Hepatocyte (in vitro differentiated cells): ENCODE measurements at regions not wholly inside any gene's neighbourhood (a gene's known extent, or its start where the extent isn't known, plus 50 kb on each side); places are given as distances from the start of the nearest gene placed in this dataset.
A peak's percentile ranks its signal among the peaks of the same experiment; 100 is the strongest.

Experiments used
- DNase-seq: peaks from one replicate; pipeline ENCODE4 v3.0.0-alpha.2; 2016; ENCODE audit warnings: low spot score
- H2AFZ ChIP-seq: fragments of 200-600 bp; sonication (generic); 2 replicates; pipeline ENCODE4 v1.6.0; 2016; ENCODE audit warnings: antibody characterized with exemption, mild to moderate bottlenecking
- H3K27ac ChIP-seq: fragments of 200-600 bp; sonication (generic); 2 replicates; pipeline ENCODE4 v1.5.1; 2016; ENCODE audit warnings: mild to moderate bottlenecking
- H3K27me3 ChIP-seq: fragments of 200-600 bp; sonication (generic); 2 replicates; pipeline ENCODE4 v1.6.1; 2016
- H3K36me3 ChIP-seq: fragments of 200-600 bp; sonication (generic); replicated peaks from 2 replicates; pipeline ENCODE4 v1.5.1; 2016; ENCODE audit warnings: low read depth; ENCODE audit not compliant: insufficient read depth
- H3K4me1 ChIP-seq: fragments of 200-600 bp; sonication (generic); 2 replicates; pipeline ENCODE4 v1.5.1; 2016; ENCODE audit warnings: mild to moderate bottlenecking, moderate library complexity; ENCODE audit not compliant: insufficient read depth
- H3K4me2 ChIP-seq: fragments of 200-600 bp; sonication (generic); 2 replicates; pipeline ENCODE4 v1.6.0; 2016
- H3K4me3 ChIP-seq: fragments of 200-600 bp; sonication (generic); 2 replicates; pipeline ENCODE4 v1.5.1; 2016; ENCODE audit warnings: mild to moderate bottlenecking
- H3K79me2 ChIP-seq: fragments of 200-600 bp; sonication (generic); 2 replicates; pipeline ENCODE4 v1.6.0; 2017; ENCODE audit warnings: mild to moderate bottlenecking
- H3K9me2 ChIP-seq: fragments of 200-600 bp; sonication (generic); replicated peaks from 2 replicates; pipeline ENCODE4 v1.6.0; 2017; ENCODE audit warnings: mild to moderate bottlenecking; ENCODE audit not compliant: insufficient read depth
- H3K9me3 ChIP-seq: fragments of 200-600 bp; sonication (generic); 2 replicates; pipeline ENCODE4 v1.5.1; 2016; ENCODE audit warnings: low read depth, mild to moderate bottlenecking
- H4K20me1 ChIP-seq: fragments of 200-600 bp; sonication (generic); 2 replicates; pipeline ENCODE4 v1.6.0; 2016; ENCODE audit warnings: mild to moderate bottlenecking; ENCODE audit not compliant: insufficient read depth, poor library complexity, severe bottlenecking
- EZH2 ChIP-seq: fragments of 200-600 bp; sonication (generic); IDR thresholded peaks from 2 replicates; pipeline ENCODE4 v1.6.1; 2016; ENCODE audit warnings: antibody characterized with exemption, mild to moderate bottlenecking, borderline replicate concordance
- EZH2phosphoT487 ChIP-seq: fragments of 200-600 bp; sonication (generic); IDR thresholded peaks from one replicate; pipeline ENCODE4 v1.6.1; 2018; ENCODE audit warnings: antibody characterized with exemption, mild to moderate bottlenecking, low read depth, moderate library complexity; ENCODE audit not compliant: unreplicated experiment, severe bottlenecking
- WGBS: methylation state at CpG from one replicate; pipeline ENCODE4 v1.1.6; 2016; ENCODE audit warnings: low lambda C conversion rate; ENCODE audit errors: missing lambda C conversion rate; 5-methylcytosine and 5-hydroxymethylcytosine counted together
- TF ChIP-seq, protein P1 (sequence below): fragments of 200-600 bp; sonication (generic); IDR thresholded peaks from 2 replicates; pipeline ENCODE4 v1.5.1; 2016; ENCODE audit warnings: antibody characterized with exemption, mild to moderate bottlenecking; ENCODE audit not compliant: poor library complexity

DNA sequence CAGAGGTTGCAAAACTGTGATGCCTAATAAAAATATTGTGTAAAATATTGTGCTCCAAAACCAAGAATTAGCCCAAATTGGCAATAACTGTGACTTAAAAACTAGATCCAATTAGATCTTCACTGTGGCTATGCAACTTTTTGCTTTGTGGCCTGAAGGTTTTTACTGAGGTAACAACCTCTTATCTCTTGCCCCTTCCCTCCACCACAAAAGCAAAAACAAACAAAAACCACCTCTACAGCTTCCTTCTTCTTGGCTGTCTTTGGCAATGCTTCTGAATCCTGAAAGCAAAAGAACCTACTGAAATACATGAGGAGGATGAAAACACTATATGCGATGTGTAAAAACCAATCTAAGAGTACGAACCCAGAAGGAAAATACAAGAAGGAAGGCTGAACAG is 226.7 kb upstream of the MBL2 start:
- no peak for TF ChIP-seq EZH2
- TF ChIP-seq EZH2phosphoT487, result no peak
- TF ChIP-seq, protein P1, sequence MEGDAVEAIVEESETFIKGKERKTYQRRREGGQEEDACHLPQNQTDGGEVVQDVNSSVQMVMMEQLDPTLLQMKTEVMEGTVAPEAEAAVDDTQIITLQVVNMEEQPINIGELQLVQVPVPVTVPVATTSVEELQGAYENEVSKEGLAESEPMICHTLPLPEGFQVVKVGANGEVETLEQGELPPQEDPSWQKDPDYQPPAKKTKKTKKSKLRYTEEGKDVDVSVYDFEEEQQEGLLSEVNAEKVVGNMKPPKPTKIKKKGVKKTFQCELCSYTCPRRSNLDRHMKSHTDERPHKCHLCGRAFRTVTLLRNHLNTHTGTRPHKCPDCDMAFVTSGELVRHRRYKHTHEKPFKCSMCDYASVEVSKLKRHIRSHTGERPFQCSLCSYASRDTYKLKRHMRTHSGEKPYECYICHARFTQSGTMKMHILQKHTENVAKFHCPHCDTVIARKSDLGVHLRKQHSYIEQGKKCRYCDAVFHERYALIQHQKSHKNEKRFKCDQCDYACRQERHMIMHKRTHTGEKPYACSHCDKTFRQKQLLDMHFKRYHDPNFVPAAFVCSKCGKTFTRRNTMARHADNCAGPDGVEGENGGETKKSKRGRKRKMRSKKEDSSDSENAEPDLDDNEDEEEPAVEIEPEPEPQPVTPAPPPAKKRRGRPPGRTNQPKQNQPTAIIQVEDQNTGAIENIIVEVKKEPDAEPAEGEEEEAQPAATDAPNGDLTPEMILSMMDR, result no peak
- no peaks in the 10 kb centered on the region for H3K79me2 ChIP-seq
- H3K36me3 ChIP-seq, result no peaks in the 10 kb centered on the region
- H3K9me3 ChIP-seq, result no peaks in the 10 kb centered on the region
- H3K4me1 ChIP-seq, result no peaks in the 10 kb centered on the region
- no peaks in the 10 kb centered on the region for H3K9me2 ChIP-seq
- no peak overlapping the region for H3K4me3 ChIP-seq
- peak overlapping the region; percentile 28 for H3K4me2 ChIP-seq
- H4K20me1 ChIP-seq, result no peaks in the 10 kb centered on the region
- no peak for DNase-seq
- WGBS, result 69% methylated on average over 2 of the region's 2 CpGs
- no peak overlapping the region for H2AFZ ChIP-seq
- no peak overlapping the region for H3K27ac ChIP-seq
- H3K27me3 ChIP-seq, result no peaks in the 10 kb centered on the region

- Histone ChIP-seq H3K9me3 (no peaks in the 10 kb centered on the region), H3K27me3 (no peaks in the 10 kb centered on the region), H2AFZ (no peak overlapping the region), H3K4me1 (no peaks in the 10 kb centered on the region), H3K27ac (no peak overlapping the region), H3K4me3 (no peak overlapping the region), H3K9me2 (no peaks in the 10 kb centered on the region), H3K79me2 (no peaks in the 10 kb centered on the region), H4K20me1 (no peaks in the 10 kb centered on the region), H3K4me2 (no peak overlapping the region), H3K36me3 (no peaks in the 10 kb centered on the region)
- TF ChIP-seq EZH2phosphoT487, result no peak
- TF ChIP-seq EZH2, result no peak
- TF ChIP-seq, protein P1, result no peak
- no peak for DNase-seq
Measured at GRCh38 chr10:52997007-52997406, 224.4 kb upstream of the MBL2 start.

- DNase-seq, result no peak
- H3K27me3 ChIP-seq, result no peaks in the 10 kb centered on the region
- no peak overlapping the region for H3K27ac ChIP-seq
Measured at GRCh38 chr10:52994370-52994769, 221.8 kb upstream of the MBL2 start.

More at GRCh38 chr10:52994370-52994769, 221.8 kb upstream of the MBL2 start:
- Histone ChIP-seq H3K4me3 (no peak overlapping the region), H3K9me3 (no peaks in the 10 kb centered on the region), H3K9me2 (no peaks in the 10 kb centered on the region), H3K4me2 (no peak overlapping the region), H3K36me3 (no peaks in the 10 kb centered on the region), H3K4me1 (no peaks in the 10 kb centered on the region), H4K20me1 (no peaks in the 10 kb centered on the region), H2AFZ (no peak overlapping the region), H3K79me2 (no peaks in the 10 kb centered on the region)
- TF ChIP-seq, protein P1, result no peak
- TF ChIP-seq EZH2phosphoT487, result no peak
- TF ChIP-seq EZH2, result no peak
